Neural cell (in vitro differentiated cells): ENCODE measurements at regions not wholly inside any gene's neighbourhood (a gene's known extent, or its start where the extent isn't known, plus 50 kb on each side); places are given as distances from the start of the nearest gene placed in this dataset.

Source experiments
- EP300 ChIP-seq: fragments of 450-650 bp; conservative IDR thresholded peaks from 2 replicates; pipeline ENCODE4 v1.6.1; 2014; ENCODE audit warnings: antibody characterized with exemption, mild to moderate bottlenecking, moderate library complexity; ENCODE audit not compliant: poor library complexity, severe bottlenecking
- EZH2 ChIP-seq: fragments of 200-600, 300-800 bp; shearing (Covaris generic), sonication (generic); IDR thresholded peaks from 2 replicates; pipeline ENCODE4 v1.6.1; 2014; ENCODE audit warnings: antibody characterized with exemption, low read length, borderline replicate concordance, mild to moderate bottlenecking; ENCODE audit not compliant: insufficient read depth, poor library complexity, severe bottlenecking
- RAD21 ChIP-seq: fragments of 450-650 bp; conservative IDR thresholded peaks from 2 replicates; pipeline ENCODE4 v1.6.1; 2014; ENCODE audit warnings: antibody characterized with exemption, mild to moderate bottlenecking, moderate library complexity
- TAF1 ChIP-seq: IDR thresholded peaks from 2 replicates; pipeline ENCODE4 v1.6.1; 2012; ENCODE audit warnings: low read depth
- TF ChIP-seq, protein P1 (sequence below): fragments of 450-650 bp; IDR thresholded peaks from 2 replicates; pipeline ENCODE4 v1.5.1; 2014; ENCODE audit warnings: antibody characterized with exemption, mild to moderate bottlenecking, moderate library complexity; ENCODE audit not compliant: poor library complexity, severe bottlenecking

- TF ChIP-seq, protein P1, sequence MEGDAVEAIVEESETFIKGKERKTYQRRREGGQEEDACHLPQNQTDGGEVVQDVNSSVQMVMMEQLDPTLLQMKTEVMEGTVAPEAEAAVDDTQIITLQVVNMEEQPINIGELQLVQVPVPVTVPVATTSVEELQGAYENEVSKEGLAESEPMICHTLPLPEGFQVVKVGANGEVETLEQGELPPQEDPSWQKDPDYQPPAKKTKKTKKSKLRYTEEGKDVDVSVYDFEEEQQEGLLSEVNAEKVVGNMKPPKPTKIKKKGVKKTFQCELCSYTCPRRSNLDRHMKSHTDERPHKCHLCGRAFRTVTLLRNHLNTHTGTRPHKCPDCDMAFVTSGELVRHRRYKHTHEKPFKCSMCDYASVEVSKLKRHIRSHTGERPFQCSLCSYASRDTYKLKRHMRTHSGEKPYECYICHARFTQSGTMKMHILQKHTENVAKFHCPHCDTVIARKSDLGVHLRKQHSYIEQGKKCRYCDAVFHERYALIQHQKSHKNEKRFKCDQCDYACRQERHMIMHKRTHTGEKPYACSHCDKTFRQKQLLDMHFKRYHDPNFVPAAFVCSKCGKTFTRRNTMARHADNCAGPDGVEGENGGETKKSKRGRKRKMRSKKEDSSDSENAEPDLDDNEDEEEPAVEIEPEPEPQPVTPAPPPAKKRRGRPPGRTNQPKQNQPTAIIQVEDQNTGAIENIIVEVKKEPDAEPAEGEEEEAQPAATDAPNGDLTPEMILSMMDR = no peak
- no peak for TF ChIP-seq TAF1
- no peak for TF ChIP-seq EP300
- TF ChIP-seq RAD21 = no peak
- TF ChIP-seq EZH2 = no peak
Observed at GRCh38 chr1:87949711-87950110, 621.0 kb downstream of the LMO4 start.
